ENCODE measurements at regions not wholly inside any gene's neighbourhood (a gene's known extent, or its start where the extent isn't known, plus 50 kb on each side); places are given as distances from the start of the nearest gene placed in this dataset.

DNA sequence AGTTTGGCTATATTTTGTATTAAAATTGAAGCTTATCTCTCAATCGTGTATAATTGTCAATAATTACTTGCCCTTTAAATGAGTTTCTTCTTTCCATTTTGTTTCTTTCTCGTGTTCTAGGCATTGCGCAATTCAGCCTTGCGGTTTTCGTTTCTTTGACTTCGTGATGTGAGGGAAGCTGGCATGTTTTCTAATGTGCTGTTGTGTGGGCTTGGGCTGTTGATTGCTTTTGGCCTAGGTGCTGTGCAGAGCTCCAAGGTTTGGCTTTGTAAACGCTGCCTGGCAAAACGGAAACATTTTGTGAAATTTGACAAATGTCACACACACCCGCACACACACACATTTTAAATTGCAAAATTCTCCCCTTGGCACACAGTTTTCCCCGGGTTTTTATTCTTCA, 242.6 kb upstream of the TCF4 start:
- no peak for TF ChIP-seq CTCF (IDR thresholded peaks at IDR 0.05)

DNA sequence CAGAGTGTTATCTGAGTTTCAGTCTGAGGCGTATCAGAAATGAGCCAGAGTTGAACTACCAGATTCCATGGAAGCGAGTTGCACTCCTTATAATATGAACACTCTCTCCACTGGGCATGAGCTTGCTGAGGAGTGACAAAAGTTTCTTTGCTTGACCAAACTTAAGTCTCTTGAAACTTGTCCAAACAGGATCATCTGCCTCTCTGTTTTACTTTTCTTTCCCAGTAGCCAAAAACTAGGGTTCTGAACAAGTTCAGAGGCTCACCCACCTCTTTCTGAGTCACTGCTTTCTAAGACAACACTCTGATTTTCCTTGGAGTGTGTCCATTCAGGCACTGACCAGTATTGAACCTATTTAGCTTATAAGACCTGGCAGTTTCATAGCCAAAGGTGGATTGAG, 233.2 kb upstream of the TCF4 start:
- no peak for TF ChIP-seq CTCF (IDR thresholded peaks at IDR 0.05)

GRCh38 chr18:55819448-55819847, 231.5 kb upstream of the TCF4 start:
- no peak for TF ChIP-seq CTCF (IDR thresholded peaks at IDR 0.05)

DNA sequence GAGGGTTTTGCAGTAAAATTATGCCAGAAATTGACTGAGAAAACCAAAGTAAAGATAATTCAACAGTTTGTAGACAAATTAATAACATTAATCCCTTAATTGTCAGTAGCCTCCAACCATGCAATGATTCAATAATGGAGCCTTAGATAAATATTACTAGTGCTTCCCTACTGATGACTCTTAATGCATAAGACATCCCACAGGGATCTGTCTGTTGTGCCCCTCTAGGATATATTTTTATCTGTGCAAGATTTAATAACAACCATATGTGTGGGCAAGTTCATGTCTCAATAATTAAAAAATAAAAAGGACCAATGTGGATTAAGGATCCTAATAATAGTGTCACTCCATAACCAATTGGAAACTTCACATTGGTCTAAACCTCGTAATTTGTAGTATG, 230.3 kb upstream of the TCF4 start:
- no peak for TF ChIP-seq CTCF (IDR thresholded peaks at IDR 0.05)

- TF ChIP-seq CTCF (IDR thresholded peaks at IDR 0.05) = no peak
These were observed 223.9 kb upstream of the TCF4 start for GRCh38 chr18:55811925-55812324.

DNA sequence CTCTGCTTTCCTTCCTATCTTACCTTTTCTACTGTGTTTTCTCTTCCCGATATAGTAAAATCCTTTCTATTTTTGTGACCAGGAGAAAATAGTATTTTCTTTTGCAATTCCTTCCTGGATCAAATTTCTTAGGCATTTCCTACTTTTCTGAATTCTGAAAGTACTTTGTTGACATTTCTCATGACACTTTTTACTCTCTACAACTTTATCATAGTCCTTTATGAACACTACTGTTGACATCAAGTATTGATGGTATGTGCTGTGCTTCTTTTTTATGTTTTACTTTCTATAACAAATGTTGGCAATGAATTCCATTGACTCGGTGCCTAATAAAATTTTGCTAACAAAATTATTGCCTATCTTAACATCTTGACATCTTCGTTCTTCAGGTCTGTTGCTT, 217.7 kb upstream of the TCF4 start:
- no peak for TF ChIP-seq CTCF (IDR thresholded peaks at IDR 0.05)

DNA sequence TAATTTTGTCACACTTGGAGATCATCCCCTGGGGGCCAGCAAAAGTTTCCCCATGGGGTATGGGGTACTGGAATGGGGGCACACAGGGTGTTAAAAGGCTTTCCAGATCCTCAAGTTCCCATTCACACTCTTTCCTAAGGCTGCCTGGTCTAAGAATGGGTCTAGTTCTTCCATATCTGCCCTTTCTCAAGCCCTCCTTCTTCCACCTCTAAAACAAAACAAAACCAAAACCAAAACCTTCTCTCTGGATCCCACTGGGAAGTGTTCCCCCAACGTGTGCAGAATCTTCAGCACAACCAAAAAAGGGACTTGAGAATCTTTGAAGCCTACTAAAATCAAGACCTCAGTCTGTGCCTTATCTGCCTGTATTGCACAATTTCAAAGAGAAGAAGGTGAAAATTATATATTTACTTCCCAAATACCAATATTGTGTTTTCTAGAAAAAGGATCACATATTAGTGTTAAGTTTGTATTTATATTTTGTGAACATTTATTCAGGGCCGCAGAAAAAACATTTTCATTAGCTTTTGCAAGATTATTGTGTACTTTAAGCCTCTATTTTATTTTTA, 207.2 kb upstream of the TCF4 start:
- TF ChIP-seq CTCF (IDR thresholded peaks at IDR 0.05) = no peak
